Left lung (tissue), 4 donors: ENCODE measurements at regions not wholly inside any gene's neighbourhood (a gene's known extent, or its start where the extent isn't known, plus 50 kb on each side); places are given as distances from the start of the nearest gene placed in this dataset.
"Not testable (repeated sequence)": the region's sequence is repeated elsewhere in the genome, so short reads cannot be mapped to it uniquely, and the experiment has no call there.

Source experiments
- ATAC-seq: fragments of 200-7000 bp; cut with Tn5 transposase; one replicate; pipeline ENCODE4 v1.9.1; 2020; ENCODE audit warnings: moderate library complexity
- DNase-seq, 4 donors: peaks; one replicate each; pipeline ENCODE4 v3.0.0-alpha.2; 2013 to 2020
- H3K27ac ChIP-seq, 2 donors: fragments of 200-600 bp; sonication (generic) in 1 of 2; one replicate each; pipeline versions ENCODE4 v1.5.0 to v1.8.0; 2020 to 2021
- H3K27me3 ChIP-seq, 2 donors: fragments of 200-600 bp; sonication (generic) in 1 of 2; one replicate each; pipeline versions ENCODE4 v1.5.0 to v1.8.0; 2020 to 2021
- H3K36me3 ChIP-seq, 2 donors: fragments of 200-600 bp; sonication (generic) in 1 of 2; one replicate each; pipeline versions ENCODE4 v1.5.0 to v1.8.0; 2020 to 2021
- H3K4me1 ChIP-seq, 2 donors: fragments of 200-600 bp; one replicate each; pipeline ENCODE4 v1.8.0; 2021
- H3K4me3 ChIP-seq, 2 donors: fragments of 200-600 bp; sonication (generic) in 1 of 2; one replicate each; pipeline versions ENCODE4 v1.5.0 to v1.8.0; 2020 to 2021; ENCODE audit warnings: mild to moderate bottlenecking in 1 of 2
- H3K9me3 ChIP-seq, 2 donors: fragments of 200-600 bp; sonication (generic) in 1 of 2; one replicate each; pipeline versions ENCODE4 v1.5.0 to v1.8.0; 2020 to 2021
- CTCF ChIP-seq, 2 donors: fragments of 200-600 bp; sonication (generic) in 1 of 2; IDR thresholded peaks; one replicate each; pipeline versions ENCODE4 v1.5.0 to v1.8.0; 2021; ENCODE audit warnings: antibody characterized with exemption in 2 of 2
- intact Hi-C, 2 donors: fragments of 100-400 bp; cut with DNase I; formaldehyde crosslinking; loops; one replicate each; pipeline versions ENCODE4 v1.11.2 to v1.14.2; 2022
- donor health status: DM: no; HTN: yes; CAD: no.
- donor health status: DM: no; HTN: no; CAD: no.

GRCh38 chr6:27031302-27031701, 216.2 kb upstream of the PRSS16 start:
- Histone ChIP-seq H3K27ac (no peak overlapping the region), H3K4me1 (no peaks in the 10 kb centered on the region), H3K27me3 (no peaks in the 10 kb centered on the region), H3K36me3 (no peaks in the 10 kb centered on the region), H3K9me3 (no peaks in the 10 kb centered on the region), H3K4me3 (no peak overlapping the region)
- DNase-seq: no peak
- ATAC-seq: no peak
- intact Hi-C loops: no loop called here
- TF ChIP-seq CTCF (IDR thresholded peaks at IDR 0.05): no peak

- TF ChIP-seq CTCF (IDR thresholded peaks at IDR 0.05): no peak
- ATAC-seq: no peak
These were observed 209.0 kb upstream of the PRSS16 start for GRCh38 chr6:27038498-27038897.

GRCh38 chr6:27040244-27041042, 207.1 kb upstream of the PRSS16 start:
- Histone ChIP-seq H3K27ac (no peak overlapping the region), H3K9me3 (peaks cover 0 to 3% of the 10 kb centered on the region in 2 donors), H3K4me1 (no peaks in the 10 kb centered on the region), H3K36me3 (no peaks in the 10 kb centered on the region), H3K27me3 (peaks cover 0 to 5% of the 10 kb centered on the region in 2 donors), H3K4me3 (no peak overlapping the region)
- ATAC-seq: peak; percentile 62
- intact Hi-C loops: no loop called here
- TF ChIP-seq CTCF (IDR thresholded peaks at IDR 0.05): no peak
- DNase-seq: no peak

More at GRCh38 chr6:27038498-27038897, 209.0 kb upstream of the PRSS16 start:
- H3K27ac ChIP-seq: no peak overlapping the region
- intact Hi-C loops: no loop called here
- H3K9me3 ChIP-seq: no peaks in the 10 kb centered on the region
- no peak for DNase-seq
- peaks cover 0 to 5% of the 10 kb centered on the region in 2 donors for H3K27me3 ChIP-seq
- H3K4me3 ChIP-seq: no peak overlapping the region
- H3K36me3 ChIP-seq: no peaks in the 10 kb centered on the region
- no peaks in the 10 kb centered on the region for H3K4me1 ChIP-seq

- no peaks in the 10 kb centered on the region for H3K36me3 ChIP-seq
These were observed 204.3 kb upstream of the PRSS16 start for GRCh38 chr6:27043244-27043643.

GRCh38 chr6:27045131-27045530, 202.4 kb upstream of the PRSS16 start:
- ATAC-seq, H3K4me3 ChIP-seq, DNase-seq, H3K27ac ChIP-seq, H3K4me1 ChIP-seq, H3K27me3 ChIP-seq, H3K9me3 ChIP-seq, H3K36me3 ChIP-seq, intact Hi-C loops: not testable (repeated sequence)

More at GRCh38 chr6:27043244-27043643, 204.3 kb upstream of the PRSS16 start:
- peaks cover 0 to 5% of the 10 kb centered on the region in 2 donors for H3K9me3 ChIP-seq
- DNase-seq (no peak), ATAC-seq (no peak)
- intact Hi-C loops: no loop called here
- H3K4me1 ChIP-seq: no peaks in the 10 kb centered on the region
- TF ChIP-seq CTCF (IDR thresholded peaks at IDR 0.05): no peak
- no peak overlapping the region for H3K27ac ChIP-seq
- peaks cover 0 to 5% of the 10 kb centered on the region in 2 donors for H3K27me3 ChIP-seq
- no peak overlapping the region for H3K4me3 ChIP-seq

- H3K27me3 ChIP-seq, DNase-seq, intact Hi-C loops, H3K4me3 ChIP-seq, H3K36me3 ChIP-seq, H3K9me3 ChIP-seq, H3K27ac ChIP-seq, ATAC-seq, H3K4me1 ChIP-seq: not testable (repeated sequence)
These were observed 199.8 kb upstream of the PRSS16 start for GRCh38 chr6:27047725-27048124.
